ENCODE measurements at regions not wholly inside any gene's neighbourhood (a gene's known extent, or its start where the extent isn't known, plus 50 kb on each side); places are given as distances from the start of the nearest gene placed in this dataset.

- no peak for DNase-seq (ENCODE audit: low read depth)
- no peak overlapping the region for H3K4me3 ChIP-seq (ENCODE audit: low read depth, low read length)
- TF ChIP-seq CTCF (IDR thresholded peaks at IDR 0.05; ENCODE audit: insufficient read depth, low read depth, low read length, missing control alignments) = no peak
These were observed 58.8 kb upstream of the BTN3A2 start for GRCh38 chr6:26306232-26306631.

- no peak for DNase-seq (ENCODE audit: low read depth)
- no peak for TF ChIP-seq CTCF (IDR thresholded peaks at IDR 0.05; ENCODE audit: insufficient read depth, low read depth, low read length, missing control alignments)
- H3K4me3 ChIP-seq (ENCODE audit: low read depth, low read length) = no peak overlapping the region
These were observed 57.1 kb upstream of the BTN3A2 start for GRCh38 chr6:26307850-26308249.

DNA sequence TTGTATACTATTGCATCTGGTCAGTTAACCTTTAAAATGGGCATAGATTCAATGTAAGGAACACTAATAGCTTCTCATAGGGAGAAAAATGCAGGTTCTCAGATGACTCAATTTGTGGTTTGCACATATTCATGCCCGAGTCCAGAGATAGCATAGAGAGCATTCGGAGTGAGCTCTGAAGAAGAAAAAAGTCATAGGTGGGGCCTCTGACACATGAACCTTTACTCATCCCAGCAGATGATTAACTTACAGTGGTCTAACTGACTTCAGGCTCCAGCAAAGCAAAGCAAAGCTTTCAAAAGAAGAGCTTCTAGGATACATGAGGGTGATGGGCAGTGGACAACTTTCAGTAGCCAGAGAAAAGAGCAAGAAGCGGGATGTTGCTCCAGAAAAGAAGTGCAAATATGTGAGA lies 55.3 kb upstream of the BTN3A2 start:
- peak; percentile 62 for DNase-seq (ENCODE audit: low read depth)
- no peak overlapping the region for H3K4me3 ChIP-seq (ENCODE audit: low read depth, low read length)
- no peak for TF ChIP-seq CTCF (IDR thresholded peaks at IDR 0.05; ENCODE audit: insufficient read depth, low read depth, low read length, missing control alignments)

GRCh38 chr6:26311012-26311384 lies 54.0 kb upstream of the BTN3A2 start:
- DNase-seq (ENCODE audit: low read depth) = peak; percentile 78
- peak overlapping the region; percentile 72 for H3K4me3 ChIP-seq (ENCODE audit: low read depth, low read length)

GRCh38 chr6:26311385-26312095 lies 53.5 kb upstream of the BTN3A2 start:
- DNase-seq (ENCODE audit: low read depth) = peak; percentile 85
- H3K4me3 ChIP-seq (ENCODE audit: low read depth, low read length) = peak overlapping the region; percentile 72
- TF ChIP-seq CTCF (IDR thresholded peaks at IDR 0.05; ENCODE audit: insufficient read depth, low read depth, low read length, missing control alignments) = no peak

More at GRCh38 chr6:26311012-26311384, 54.0 kb upstream of the BTN3A2 start:
- TF ChIP-seq CTCF (IDR thresholded peaks at IDR 0.05; ENCODE audit: insufficient read depth, low read depth, low read length, missing control alignments) = no peak

GRCh38 chr6:26312096-26312463 lies 52.9 kb upstream of the BTN3A2 start:
- no peak for TF ChIP-seq CTCF (IDR thresholded peaks at IDR 0.05; ENCODE audit: insufficient read depth, low read depth, low read length, missing control alignments)
- no peak for DNase-seq (ENCODE audit: low read depth)
- H3K4me3 ChIP-seq (ENCODE audit: low read depth, low read length) = peak overlapping the region; percentile 72

Data from GM12865 (cell line).